Hematopoietic multipotent progenitor cell treated with erythropoietin and hydrocortisone succinate and interleukin-3 and kit ligand, for 15 days (in vitro differentiated cells): ENCODE measurements at regions not wholly inside any gene's neighbourhood (a gene's known extent, or its start where the extent isn't known, plus 50 kb on each side); places are given as distances from the start of the nearest gene placed in this dataset.

Experiments
- DNase-seq: peaks from one replicate; pipeline ENCODE4 v3.0.0-alpha.2; 2015; ENCODE audit warnings: low spot score

- DNase-seq = no peak
Measured at GRCh38 chr18:78772360-78773302, 207.0 kb upstream of the SALL3 start.

- DNase-seq = no peak
Measured at GRCh38 chr18:78773303-78773755, 206.3 kb upstream of the SALL3 start.

DNA sequence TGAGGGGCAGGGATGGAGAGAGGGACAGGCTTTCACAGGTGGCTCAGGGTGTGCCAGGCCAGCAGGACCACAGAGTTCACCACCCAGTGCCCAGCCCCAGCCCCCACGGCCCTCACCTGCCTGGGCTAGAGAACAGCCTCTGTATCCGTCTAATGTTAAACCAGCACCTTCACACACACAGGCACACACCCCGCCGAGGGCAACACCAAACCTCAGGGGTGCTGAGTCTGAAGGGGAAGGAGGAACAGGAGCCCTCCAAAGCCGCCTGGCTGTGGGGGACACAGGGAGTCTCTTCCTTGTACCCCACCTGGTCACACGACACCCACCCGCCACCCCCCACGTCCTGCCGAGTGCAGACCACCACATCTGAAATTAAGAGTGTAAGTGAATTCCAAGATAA, 205.8 kb upstream of the SALL3 start:
- DNase-seq = no peak

DNA sequence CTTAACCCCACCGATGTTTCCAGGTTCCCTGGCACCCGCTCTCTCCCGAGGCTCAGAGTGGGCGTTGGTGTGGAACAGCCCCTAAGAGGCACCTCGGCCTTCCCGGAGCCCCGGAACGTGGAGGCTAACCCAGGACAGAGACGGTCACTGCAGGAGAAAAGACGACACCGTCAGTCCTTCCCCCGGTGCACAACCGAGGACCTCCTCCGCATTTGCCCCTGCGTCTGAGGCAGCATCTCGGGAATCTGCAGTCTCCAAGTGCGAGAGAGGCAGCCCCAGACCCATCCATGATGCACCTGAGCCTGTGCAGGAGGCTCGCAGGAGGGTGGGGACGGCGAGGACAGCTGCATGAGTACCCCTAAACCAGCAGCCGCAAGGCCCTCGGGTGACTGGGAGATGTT, 204.9 kb upstream of the SALL3 start:
- no peak for DNase-seq

DNA sequence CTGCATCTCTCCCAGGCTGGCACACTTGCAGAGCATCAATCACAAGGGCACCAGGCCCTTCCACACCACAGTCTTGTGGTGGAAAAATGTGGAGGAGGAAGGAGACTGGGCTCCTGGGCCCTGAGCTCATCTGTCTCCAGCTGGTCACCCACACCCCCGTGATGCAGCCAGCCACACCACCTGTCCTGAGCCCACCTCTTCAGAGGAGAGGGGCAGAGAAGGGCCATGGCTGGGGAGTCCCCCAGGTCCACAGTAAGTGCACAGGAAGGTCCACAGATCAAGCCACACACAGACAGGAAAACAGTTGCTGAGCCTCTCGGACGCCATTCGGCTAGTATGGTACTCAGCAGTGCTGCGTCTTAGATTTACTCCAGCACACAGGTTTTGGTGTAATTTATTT, 203.5 kb upstream of the SALL3 start:
- DNase-seq = no peak

- DNase-seq = no peak
Measured at GRCh38 chr18:78776706-78777285, 202.8 kb upstream of the SALL3 start.

GRCh38 chr18:78777992-78778391, 201.6 kb upstream of the SALL3 start:
- DNase-seq = no peak

DNA sequence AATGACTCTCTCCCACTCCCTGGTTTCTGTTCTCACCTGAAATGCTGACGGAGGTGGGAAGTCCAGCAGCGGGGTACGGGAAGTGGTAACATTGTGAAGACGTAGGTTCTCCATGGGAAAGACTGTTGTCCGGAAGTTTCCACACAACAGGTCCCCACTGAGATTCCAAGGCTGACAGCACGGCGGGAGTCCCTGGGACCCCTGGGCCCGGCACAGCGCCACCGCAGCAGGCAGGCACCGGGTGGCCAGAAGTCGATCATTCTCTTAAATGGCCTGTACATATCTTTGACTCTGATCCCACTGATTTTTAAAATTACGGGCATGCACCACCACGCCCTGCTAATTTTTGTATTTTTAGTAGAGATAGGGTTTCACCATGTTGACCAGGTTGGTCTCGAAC, 201.0 kb upstream of the SALL3 start:
- no peak for DNase-seq

- no peak for DNase-seq
Measured at GRCh38 chr18:78779996-78780718, 199.5 kb upstream of the SALL3 start.

DNA sequence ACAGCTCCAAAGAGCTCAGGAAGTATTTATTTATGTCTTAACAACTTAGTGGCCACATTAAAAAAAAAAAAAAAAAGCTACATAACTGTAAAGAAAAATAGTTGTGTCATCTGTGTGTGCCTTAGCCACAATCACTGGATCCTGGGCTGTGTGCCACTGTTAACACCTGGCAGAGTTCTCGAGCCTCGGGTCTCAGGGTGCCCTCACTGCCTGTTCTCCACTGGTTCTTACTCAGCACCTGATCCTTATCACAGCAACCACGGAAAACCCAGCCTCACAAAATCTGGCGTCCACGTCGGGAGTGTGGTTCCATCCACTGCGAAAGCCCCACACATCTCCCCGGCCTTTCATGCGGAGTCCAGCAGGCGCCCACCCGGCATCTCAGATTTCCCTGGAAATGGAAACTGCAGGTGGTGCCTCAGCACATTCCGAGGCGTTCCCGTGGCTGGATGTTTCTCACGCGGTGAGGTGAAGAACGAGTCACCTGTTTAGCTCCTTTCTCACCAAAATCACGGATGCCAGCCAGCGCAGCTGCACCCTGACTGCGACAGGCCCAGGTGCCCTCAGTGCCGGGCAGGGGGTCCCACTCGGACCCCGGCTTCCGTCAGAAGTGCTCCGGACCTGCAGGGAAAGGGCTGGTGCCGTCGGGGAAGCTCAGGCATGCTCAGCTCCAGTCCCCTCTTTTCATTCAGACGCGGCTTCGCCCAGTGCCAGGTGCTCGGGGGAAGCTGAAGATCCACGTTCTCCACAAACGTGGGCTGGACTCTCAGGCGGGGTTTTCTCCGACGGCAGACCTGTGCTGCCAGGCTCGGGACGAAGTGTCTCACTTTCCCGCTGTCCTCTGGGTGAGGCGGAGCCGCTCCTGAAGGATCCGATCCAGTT, 198.7 kb upstream of the SALL3 start:
- DNase-seq = no peak

- no peak for DNase-seq
Measured at GRCh38 chr18:78781601-78781960, 198.0 kb upstream of the SALL3 start.

DNA sequence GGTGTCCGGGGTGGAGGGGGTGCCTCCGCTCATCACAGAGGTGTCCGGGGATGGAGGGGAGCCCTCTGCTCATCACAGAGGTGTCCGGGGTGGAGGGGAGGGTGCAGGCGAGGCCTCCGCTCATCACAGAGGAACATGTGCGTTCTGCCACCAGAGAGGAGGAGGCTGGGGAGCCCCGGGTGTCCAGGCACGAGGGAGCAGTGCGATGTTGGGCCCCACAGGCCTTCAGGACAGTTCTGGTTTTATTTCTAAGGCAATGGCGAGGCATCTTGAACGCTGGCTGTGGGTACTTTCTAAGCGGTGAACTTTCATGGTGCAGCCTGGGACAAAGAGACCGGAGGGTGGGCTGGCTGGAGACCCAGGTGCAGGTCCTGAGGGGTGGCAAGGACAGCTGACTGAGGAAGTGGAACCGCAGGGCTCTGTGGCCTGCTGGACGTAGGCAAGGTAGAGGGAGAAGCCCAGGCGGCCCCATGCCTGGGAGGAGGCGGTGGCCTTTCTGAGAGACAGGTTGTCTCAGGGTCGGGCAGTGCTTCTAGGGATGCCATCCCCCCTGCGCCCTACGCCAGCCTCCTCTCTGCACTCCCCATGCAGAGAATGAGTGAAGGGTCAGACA, 196.6 kb upstream of the SALL3 start:
- DNase-seq = no peak

GRCh38 chr18:78783564-78783960, 196.1 kb upstream of the SALL3 start:
- DNase-seq = no peak

DNA sequence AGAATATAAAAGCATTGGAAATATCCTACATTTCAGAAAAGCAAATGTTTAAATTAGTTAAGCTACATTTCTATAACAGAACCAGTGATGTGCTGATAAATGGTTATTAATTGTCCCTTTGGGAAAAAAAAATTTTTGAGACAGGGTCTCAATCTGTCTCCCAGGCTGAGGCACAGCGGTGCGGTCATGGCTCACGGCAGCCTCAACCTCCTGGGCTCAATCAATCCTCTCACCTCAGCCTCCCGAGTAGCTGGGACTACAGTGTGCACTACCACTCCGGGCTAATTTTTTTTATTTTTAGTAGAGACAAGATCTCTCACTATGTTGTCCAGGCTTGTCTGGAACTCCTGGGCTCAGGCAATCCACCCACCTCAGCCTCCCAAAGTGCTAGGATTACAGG, 194.8 kb upstream of the SALL3 start:
- no peak for DNase-seq

GRCh38 chr18:78785706-78786105, 193.9 kb upstream of the SALL3 start:
- DNase-seq = no peak

- no peak for DNase-seq
Measured at GRCh38 chr18:78786776-78787175, 192.8 kb upstream of the SALL3 start.

GRCh38 chr18:78787751-78788150, 191.9 kb upstream of the SALL3 start:
- no peak for DNase-seq

DNA sequence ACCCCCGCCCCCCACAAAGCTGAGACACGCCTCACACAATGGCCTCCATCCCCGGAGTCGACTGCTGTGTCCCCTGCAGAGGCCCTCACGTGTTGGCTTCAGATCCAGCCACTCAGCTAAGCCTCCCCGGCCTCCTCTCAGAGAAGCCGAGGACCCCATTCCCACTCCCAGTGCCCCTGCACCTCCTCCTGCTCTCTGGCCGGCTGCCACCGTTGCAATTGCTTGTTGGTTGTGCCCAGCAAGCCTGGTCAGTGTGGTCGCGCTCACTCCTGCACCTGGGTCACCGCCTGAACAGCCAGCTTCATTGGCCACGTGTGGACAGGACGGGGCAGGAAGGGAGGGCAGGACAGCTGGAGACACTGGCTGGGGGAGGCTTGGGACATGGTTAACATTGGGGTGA, 191.5 kb upstream of the SALL3 start:
- DNase-seq = no peak

GRCh38 chr18:78789850-78790249, 189.8 kb upstream of the SALL3 start:
- DNase-seq = no peak

GRCh38 chr18:78790511-78790910, 189.1 kb upstream of the SALL3 start:
- no peak for DNase-seq

GRCh38 chr18:78790960-78791359, 188.7 kb upstream of the SALL3 start:
- no peak for DNase-seq

GRCh38 chr18:78792094-78792493, 187.5 kb upstream of the SALL3 start:
- DNase-seq = no peak
